ENCODE measurements at regions not wholly inside any gene's neighbourhood (a gene's known extent, or its start where the extent isn't known, plus 50 kb on each side); places are given as distances from the start of the nearest gene placed in this dataset.

- TF ChIP-seq, protein P1, sequence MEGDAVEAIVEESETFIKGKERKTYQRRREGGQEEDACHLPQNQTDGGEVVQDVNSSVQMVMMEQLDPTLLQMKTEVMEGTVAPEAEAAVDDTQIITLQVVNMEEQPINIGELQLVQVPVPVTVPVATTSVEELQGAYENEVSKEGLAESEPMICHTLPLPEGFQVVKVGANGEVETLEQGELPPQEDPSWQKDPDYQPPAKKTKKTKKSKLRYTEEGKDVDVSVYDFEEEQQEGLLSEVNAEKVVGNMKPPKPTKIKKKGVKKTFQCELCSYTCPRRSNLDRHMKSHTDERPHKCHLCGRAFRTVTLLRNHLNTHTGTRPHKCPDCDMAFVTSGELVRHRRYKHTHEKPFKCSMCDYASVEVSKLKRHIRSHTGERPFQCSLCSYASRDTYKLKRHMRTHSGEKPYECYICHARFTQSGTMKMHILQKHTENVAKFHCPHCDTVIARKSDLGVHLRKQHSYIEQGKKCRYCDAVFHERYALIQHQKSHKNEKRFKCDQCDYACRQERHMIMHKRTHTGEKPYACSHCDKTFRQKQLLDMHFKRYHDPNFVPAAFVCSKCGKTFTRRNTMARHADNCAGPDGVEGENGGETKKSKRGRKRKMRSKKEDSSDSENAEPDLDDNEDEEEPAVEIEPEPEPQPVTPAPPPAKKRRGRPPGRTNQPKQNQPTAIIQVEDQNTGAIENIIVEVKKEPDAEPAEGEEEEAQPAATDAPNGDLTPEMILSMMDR (IDR thresholded peaks at IDR 0.05 in 4 of 5, conservative IDR thresholded peaks at IDR 0.05 in 1 of 5), result no peak
- TF ChIP-seq POLR2A (IDR thresholded peaks at IDR 0.05), result no peak
Observed at GRCh38 chr6:9025796-9026394, 590.5 kb upstream of the SLC35B3 start.

All from gastrocnemius medialis (tissue), 4 donors.